ENCODE measurements at regions not wholly inside any gene's neighbourhood (a gene's known extent, or its start where the extent isn't known, plus 50 kb on each side); places are given as distances from the start of the nearest gene placed in this dataset.

DNA sequence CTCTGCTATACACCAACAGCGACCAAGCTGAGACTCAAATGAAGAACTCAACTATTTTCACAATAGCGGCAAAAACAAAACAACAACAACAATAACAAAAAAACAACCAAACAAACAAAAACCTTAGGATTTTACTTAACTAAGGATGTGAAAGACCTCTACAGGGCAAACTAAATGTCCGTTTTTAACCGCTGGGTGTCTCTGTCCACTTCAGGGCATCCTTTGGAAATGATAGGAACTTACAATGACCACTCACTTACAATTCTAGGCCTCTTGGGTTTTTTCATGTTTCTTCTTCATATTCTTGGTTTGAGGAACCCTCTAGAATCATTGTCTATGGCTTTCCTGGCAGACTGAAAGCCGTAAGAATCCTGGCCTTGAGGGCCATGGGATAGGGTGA, 134.0 kb upstream of the FAM78B start:
- TF ChIP-seq, protein P1, sequence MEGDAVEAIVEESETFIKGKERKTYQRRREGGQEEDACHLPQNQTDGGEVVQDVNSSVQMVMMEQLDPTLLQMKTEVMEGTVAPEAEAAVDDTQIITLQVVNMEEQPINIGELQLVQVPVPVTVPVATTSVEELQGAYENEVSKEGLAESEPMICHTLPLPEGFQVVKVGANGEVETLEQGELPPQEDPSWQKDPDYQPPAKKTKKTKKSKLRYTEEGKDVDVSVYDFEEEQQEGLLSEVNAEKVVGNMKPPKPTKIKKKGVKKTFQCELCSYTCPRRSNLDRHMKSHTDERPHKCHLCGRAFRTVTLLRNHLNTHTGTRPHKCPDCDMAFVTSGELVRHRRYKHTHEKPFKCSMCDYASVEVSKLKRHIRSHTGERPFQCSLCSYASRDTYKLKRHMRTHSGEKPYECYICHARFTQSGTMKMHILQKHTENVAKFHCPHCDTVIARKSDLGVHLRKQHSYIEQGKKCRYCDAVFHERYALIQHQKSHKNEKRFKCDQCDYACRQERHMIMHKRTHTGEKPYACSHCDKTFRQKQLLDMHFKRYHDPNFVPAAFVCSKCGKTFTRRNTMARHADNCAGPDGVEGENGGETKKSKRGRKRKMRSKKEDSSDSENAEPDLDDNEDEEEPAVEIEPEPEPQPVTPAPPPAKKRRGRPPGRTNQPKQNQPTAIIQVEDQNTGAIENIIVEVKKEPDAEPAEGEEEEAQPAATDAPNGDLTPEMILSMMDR (IDR thresholded peaks at IDR 0.05; ENCODE audit: insufficient read depth, low read length, poor library complexity, severe bottlenecking), result no peak
- no peak for TF ChIP-seq EZH2phosphoT487 (conservative IDR thresholded peaks at IDR 0.05; ENCODE audit: low read length)
